D721Med (cell line): ENCODE measurements at regions not wholly inside any gene's neighbourhood (a gene's known extent, or its start where the extent isn't known, plus 50 kb on each side); places are given as distances from the start of the nearest gene placed in this dataset.
"Not testable (repeated sequence)": the region's sequence is repeated elsewhere in the genome, so short reads cannot be mapped to it uniquely, and the experiment has no call there.

ENCODE experiments used
- DNase-seq: peaks from one replicate; pipeline ENCODE4 v3.0.0; 2011; ENCODE audit warnings: low spot score; ENCODE audit not compliant: insufficient read length
- FAIRE-seq: peaks from 2 replicates; lab custom pipeline; 2011; peaks lifted over from hg19 to GRCh38; lab: Jason Lieb, UNC
- CTCF ChIP-seq: IDR thresholded peaks from 2 replicates; pipeline ENCODE4 v1.5.1; 2012; ENCODE audit warnings: mild to moderate bottlenecking, control low read depth; ENCODE audit not compliant: insufficient read depth; ENCODE audit errors: missing control alignments

DNA sequence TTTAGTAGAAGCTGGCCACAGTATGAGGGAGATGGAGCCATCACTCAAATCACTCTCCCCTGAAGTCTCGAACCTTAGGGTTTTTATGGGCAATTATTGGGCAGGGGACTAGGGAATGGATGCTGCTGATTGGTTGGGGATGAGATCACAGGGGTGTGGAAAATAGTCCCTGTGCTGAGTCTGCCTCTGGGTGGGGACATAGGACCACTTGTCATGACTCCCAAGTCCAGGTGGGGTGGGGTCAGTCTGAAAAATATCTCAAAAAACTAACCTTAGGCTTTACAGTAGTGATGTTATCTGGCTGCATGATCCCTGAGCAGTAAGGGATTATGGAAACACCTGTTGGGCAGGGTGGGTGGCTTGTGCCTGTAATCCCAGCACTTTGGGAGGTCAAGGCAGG is 98.6 kb downstream of the XRCC2 start:
- FAIRE-seq (no peak), DNase-seq (no peak)
- no peak for TF ChIP-seq CTCF

- TF ChIP-seq CTCF = no peak
- FAIRE-seq (no peak), DNase-seq (no peak)
These were observed 100.9 kb downstream of the XRCC2 start for GRCh38 chr7:152574892-152575548.

- FAIRE-seq = not testable (repeated sequence)
These were observed 102.8 kb downstream of the XRCC2 start for GRCh38 chr7:152573186-152573585.

DNA sequence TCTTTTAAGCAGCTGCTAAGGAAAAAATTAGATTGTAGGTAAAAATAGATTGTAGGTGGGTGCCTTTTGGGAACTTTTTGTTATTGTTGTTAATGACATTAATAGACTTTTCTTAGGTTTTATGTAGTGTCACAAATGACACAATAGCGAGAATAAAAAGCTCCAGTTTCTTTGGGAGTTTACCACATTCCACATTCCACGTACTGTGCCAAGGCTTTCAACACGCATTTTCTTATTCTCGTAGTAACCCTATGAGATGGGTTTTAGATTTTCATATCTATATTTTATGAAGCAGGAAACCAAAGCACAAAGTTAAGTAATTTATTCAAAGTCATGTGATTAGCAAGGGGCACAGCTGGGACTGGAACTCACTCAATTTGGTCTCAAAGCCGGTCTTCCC is 103.8 kb downstream of the XRCC2 start:
- FAIRE-seq = no peak
- no peak for DNase-seq
- TF ChIP-seq CTCF = no peak

More at GRCh38 chr7:152573186-152573585, 102.8 kb downstream of the XRCC2 start:
- not testable (repeated sequence) for DNase-seq

DNA sequence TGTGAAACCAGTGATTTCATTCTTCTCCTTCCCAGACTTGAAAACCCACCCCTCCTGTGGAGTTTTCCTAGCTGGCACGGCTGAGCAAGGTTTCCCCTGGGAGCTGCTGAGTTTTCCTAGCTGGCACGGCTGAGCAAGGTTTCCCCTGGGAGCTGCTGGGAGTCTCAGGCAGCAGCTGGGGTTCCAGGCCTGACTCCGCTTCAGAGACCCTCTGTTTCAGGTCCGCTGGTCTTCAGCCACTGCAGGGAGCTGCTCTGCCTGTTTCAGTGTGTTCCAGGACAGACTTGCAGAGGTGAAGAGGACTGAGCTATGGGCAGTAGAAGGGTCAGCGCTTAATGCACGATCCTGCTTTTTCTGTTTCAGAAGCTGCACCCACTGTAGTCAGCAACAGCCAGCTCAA is 104.9 kb downstream of the XRCC2 start:
- FAIRE-seq (no peak), DNase-seq (peak; percentile 37)
- TF ChIP-seq CTCF = no peak

- TF ChIP-seq CTCF = no peak
- no peak for FAIRE-seq
- DNase-seq = no peak
These were observed 107.0 kb downstream of the XRCC2 start for GRCh38 chr7:152568972-152569371.

GRCh38 chr7:152565731-152566130 is 110.2 kb downstream of the XRCC2 start:
- DNase-seq (no peak), FAIRE-seq (no peak)
- no peak for TF ChIP-seq CTCF

DNA sequence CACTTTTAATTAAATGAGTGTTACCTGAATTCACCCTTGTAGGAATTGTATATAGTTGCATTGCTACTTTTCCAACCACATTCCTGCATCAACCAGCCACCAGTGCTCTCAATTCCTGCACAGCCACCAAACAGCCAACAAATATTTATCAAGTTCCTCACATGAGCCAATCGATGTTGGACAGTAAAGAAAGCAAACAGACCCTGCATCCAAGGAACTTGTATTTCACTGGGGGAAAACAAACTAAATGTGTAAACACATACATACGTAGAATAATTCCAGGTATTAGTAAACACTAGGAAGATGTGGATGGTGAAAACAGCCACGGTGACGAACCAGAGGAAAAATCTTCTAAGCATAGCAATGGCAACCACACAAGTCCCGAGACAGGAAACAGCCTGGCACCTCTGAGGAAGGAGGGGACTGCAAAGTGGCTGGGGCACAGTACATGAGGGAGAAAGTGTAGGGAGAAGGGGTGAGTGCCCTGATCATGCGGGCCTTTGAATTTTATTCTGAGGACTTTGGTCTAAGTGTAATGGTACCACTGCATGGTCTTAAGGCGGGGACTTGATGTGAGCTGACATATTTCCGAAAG is 111.2 kb downstream of the XRCC2 start:
- no peak for FAIRE-seq
- no peak for DNase-seq
- no peak for TF ChIP-seq CTCF
